Type B pancreatic cell (in vitro differentiated cells): ENCODE measurements at regions not wholly inside any gene's neighbourhood (a gene's known extent, or its start where the extent isn't known, plus 50 kb on each side); places are given as distances from the start of the nearest gene placed in this dataset.
"Not testable (repeated sequence)": the region's sequence is repeated elsewhere in the genome, so short reads cannot be mapped to it uniquely, and the experiment has no call there.

Experiments
- DNase-seq: peaks from one replicate; pipeline ENCODE4 v3.0.0; 2021; ENCODE audit warnings: mixed read lengths; ENCODE audit not compliant: unreplicated experiment; ENCODE audit errors: extremely low spot score
- H3K27ac Mint-ChIP-seq: 2 replicates; pipeline ENCODE4 v1.8.0; 2021; ENCODE audit warnings: mild to moderate bottlenecking, mixed read lengths
- H3K27me3 Mint-ChIP-seq: 2 replicates; pipeline ENCODE4 v1.8.0; 2021; ENCODE audit warnings: mixed read lengths
- H3K36me3 Mint-ChIP-seq: 2 replicates; pipeline ENCODE4 v1.8.0; 2021; ENCODE audit warnings: mixed read lengths
- H3K4me1 Mint-ChIP-seq: one replicate; pipeline ENCODE4 v1.8.0; 2021; ENCODE audit warnings: mixed read lengths; ENCODE audit not compliant: unreplicated experiment
- H3K4me3 Mint-ChIP-seq: 2 replicates; pipeline ENCODE4 v1.8.0; 2021; ENCODE audit warnings: mild to moderate bottlenecking, mixed read lengths
- H3K9me3 Mint-ChIP-seq: 2 replicates; pipeline ENCODE4 v1.8.0; 2021; ENCODE audit warnings: mixed read lengths
- CTCF ChIP-seq: fragments of 200-600 bp; sonication (generic); conservative IDR thresholded peaks from 2 replicates; pipeline ENCODE4 v1.5.0; 2021; ENCODE audit warnings: antibody characterized with exemption, mild to moderate bottlenecking

DNA sequence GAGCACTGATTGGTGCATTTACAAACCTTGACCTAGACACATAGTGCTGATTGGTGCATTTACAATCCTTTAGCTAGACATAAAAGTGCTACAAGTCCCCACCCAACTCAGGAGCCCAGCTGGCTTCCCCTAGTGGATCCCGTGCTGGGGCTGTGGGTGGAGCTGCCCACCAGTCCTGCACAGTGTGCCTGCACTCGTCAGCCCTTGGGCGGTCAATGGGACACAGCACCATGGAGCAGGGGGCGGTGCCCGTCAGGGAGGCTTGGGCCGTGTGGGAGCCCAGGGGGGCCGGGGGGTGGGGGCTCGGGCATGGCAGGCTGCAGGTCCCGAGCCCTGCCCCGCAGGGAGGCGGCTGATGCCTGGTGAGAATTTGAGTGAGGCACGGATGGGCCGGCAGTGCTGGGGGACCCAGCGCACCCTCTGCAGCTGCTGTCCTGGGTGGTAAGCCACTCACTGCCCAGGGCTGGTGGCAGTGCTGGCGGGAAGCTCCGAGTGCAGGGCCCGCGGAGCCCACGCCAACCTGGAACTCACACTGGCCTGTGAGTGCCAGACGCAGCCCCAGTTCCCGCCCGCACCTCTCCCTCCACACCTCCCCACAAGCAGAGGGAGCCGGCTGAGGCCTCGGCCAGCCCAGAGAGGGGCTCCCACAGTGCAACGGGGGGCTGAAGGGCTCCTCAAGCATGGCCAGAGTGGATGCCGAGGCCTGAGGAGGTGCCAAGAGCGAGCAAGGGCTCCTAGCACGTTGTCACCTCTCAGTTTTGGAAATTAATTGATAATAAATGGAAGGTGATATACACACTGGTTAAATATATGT lies 207.7 kb downstream of the RAP2B start:
- Mint-ChIP-seq H3K36me3 (no peaks in the 10 kb centered on the region), H3K4me1 (no peaks in the 10 kb centered on the region), H3K27ac (no peak overlapping the region), H3K27me3 (no peaks in the 10 kb centered on the region), H3K9me3 (peaks cover 7% of the 10 kb centered on the region), H3K4me3 (no peak overlapping the region)
- DNase-seq: no peak
- no peak for TF ChIP-seq CTCF

- Mint-ChIP-seq H3K36me3 (no peaks in the 10 kb centered on the region), H3K27me3 (no peaks in the 10 kb centered on the region), H3K9me3 (peaks cover 7% of the 10 kb centered on the region), H3K27ac (no peak overlapping the region), H3K4me3 (no peak overlapping the region), H3K4me1 (no peaks in the 10 kb centered on the region)
- no peak for TF ChIP-seq CTCF
- DNase-seq: no peak
These were observed 208.7 kb downstream of the RAP2B start for GRCh38 chr3:153370680-153371079.

DNA sequence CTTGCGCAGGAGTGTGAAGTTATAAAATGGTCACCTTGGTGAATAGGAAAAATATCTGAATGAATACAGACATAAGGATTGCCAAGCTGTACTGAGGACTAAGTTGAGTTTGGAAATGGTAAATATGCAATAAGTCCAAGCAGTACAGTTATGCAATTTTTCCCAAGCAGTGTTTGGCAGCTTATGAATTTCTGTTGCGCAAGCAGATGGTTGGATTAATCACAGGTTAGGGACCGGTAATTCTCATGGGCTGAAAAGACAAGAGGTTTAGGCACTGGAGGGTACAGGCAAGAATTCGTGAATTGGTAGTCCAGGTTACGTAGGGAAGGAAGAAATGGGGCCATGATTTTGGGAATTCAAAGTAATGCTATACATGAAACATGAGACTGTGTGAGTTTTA lies 210.3 kb downstream of the RAP2B start:
- peaks cover 7% of the 10 kb centered on the region for H3K9me3 Mint-ChIP-seq
- H3K4me3 Mint-ChIP-seq: no peak overlapping the region
- H3K36me3 Mint-ChIP-seq: no peaks in the 10 kb centered on the region
- no peaks in the 10 kb centered on the region for H3K27me3 Mint-ChIP-seq
- TF ChIP-seq CTCF: no peak
- DNase-seq: no peak
- H3K4me1 Mint-ChIP-seq: no peaks in the 10 kb centered on the region
- H3K27ac Mint-ChIP-seq: no peak overlapping the region

GRCh38 chr3:153373606-153374005 lies 211.6 kb downstream of the RAP2B start:
- Mint-ChIP-seq H3K27me3 (no peaks in the 10 kb centered on the region), H3K27ac (no peak overlapping the region), H3K36me3 (no peaks in the 10 kb centered on the region), H3K4me1 (no peaks in the 10 kb centered on the region), H3K9me3 (peaks cover 7% of the 10 kb centered on the region), H3K4me3 (no peak overlapping the region)
- no peak for DNase-seq
- TF ChIP-seq CTCF: no peak

DNA sequence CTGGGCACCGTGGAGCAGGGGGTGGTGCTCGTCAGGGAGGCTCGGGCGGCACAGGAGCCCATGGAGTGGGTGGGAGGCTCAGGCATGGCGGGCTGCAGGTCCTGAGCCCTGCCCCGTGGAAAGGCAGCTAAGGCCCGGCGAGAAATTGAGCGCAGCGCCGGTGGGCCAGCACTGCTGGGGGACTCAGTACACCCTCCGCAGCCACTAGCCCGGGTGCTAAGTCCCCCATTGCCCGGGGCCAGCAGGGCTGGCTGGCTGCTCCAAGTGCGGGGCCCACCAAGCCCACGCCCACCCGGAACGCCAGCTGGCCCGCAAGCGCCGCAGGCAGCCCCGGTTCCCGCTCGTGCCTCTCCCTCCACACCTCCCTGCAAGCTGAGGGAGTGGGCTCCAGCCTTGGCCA lies 216.3 kb downstream of the RAP2B start:
- H3K4me3 Mint-ChIP-seq, H3K9me3 Mint-ChIP-seq, H3K27ac Mint-ChIP-seq, H3K27me3 Mint-ChIP-seq, H3K4me1 Mint-ChIP-seq, DNase-seq, H3K36me3 Mint-ChIP-seq: not testable (repeated sequence)

DNA sequence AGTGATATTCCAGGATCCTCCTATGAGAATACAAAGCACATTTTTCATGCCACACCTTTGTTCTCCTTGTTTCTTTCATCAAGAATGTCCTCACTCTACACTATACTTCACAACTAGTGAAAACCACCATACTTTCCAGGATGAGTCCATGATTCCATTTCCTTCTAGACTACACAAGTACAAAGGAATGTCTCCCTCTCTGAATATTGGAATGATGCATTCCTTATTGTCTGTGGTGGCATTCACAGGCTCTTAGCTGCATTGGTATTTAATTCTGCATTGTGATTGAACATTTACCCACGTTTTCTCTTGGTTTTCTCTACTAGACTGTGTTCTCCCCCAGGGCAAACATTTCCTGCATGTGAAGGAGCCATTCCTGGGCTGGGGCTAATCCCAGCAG lies 217.5 kb downstream of the RAP2B start:
- DNase-seq: no peak
- TF ChIP-seq CTCF: no peak
- Mint-ChIP-seq H3K36me3 (no peaks in the 10 kb centered on the region), H3K4me1 (no peaks in the 10 kb centered on the region), H3K4me3 (no peak overlapping the region), H3K27me3 (no peaks in the 10 kb centered on the region), H3K27ac (no peak overlapping the region), H3K9me3 (peaks cover 4% of the 10 kb centered on the region)
